RWPE2 (cell line): ENCODE measurements at regions not wholly inside any gene's neighbourhood (a gene's known extent, or its start where the extent isn't known, plus 50 kb on each side); places are given as distances from the start of the nearest gene placed in this dataset.

ENCODE experiments used
- ATAC-seq: fragments of 200-7000 bp; cut with Tn5 transposase; 3 replicates; pipeline ENCODE4 v1.9.1; 2021; ENCODE audit warnings: low read depth
- DNase-seq: peaks from one replicate; pipeline ENCODE4 v3.0.0-alpha.2; 2020; ENCODE audit warnings: low spot score
- H3K27ac ChIP-seq: fragments of 450-650 bp; 2 replicates; pipeline ENCODE4 v1.5.1; 2017; ENCODE audit warnings: mild to moderate bottlenecking; ENCODE audit not compliant: poor library complexity, severe bottlenecking
- H3K27me3 ChIP-seq: fragments of 250-450 bp; sonication (Bioruptor Pico); 2 replicates; pipeline ENCODE4 v1.5.1; 2021; ENCODE audit warnings: mild to moderate bottlenecking, moderate library complexity; ENCODE audit not compliant: insufficient read depth, poor library complexity, severe bottlenecking
- H3K36me3 ChIP-seq: fragments of 250-450 bp; sonication (Bioruptor Pico); 2 replicates; pipeline ENCODE4 v1.5.1; 2020; ENCODE audit warnings: low read depth, mild to moderate bottlenecking, moderate library complexity
- H3K4me1 ChIP-seq: fragments of 250-450 bp; sonication (Bioruptor Pico); 2 replicates; pipeline ENCODE4 v1.5.1; 2021; ENCODE audit warnings: mild to moderate bottlenecking, moderate library complexity; ENCODE audit not compliant: insufficient read depth, poor library complexity, severe bottlenecking
- H3K4me3 ChIP-seq: fragments of 250-450 bp; sonication (Bioruptor Pico); 2 replicates; pipeline ENCODE4 v1.5.1; 2021; ENCODE audit warnings: mild to moderate bottlenecking, moderate library complexity; ENCODE audit not compliant: severe bottlenecking
- H3K9me3 ChIP-seq: fragments of 250-450 bp; sonication (Bioruptor Pico); 2 replicates; pipeline ENCODE4 v1.5.1; 2021; ENCODE audit warnings: mild to moderate bottlenecking, moderate library complexity; ENCODE audit not compliant: severe bottlenecking
- CTCF ChIP-seq: fragments of 450-650 bp; IDR thresholded peaks from one replicate; pipeline ENCODE4 v1.5.1; 2017; ENCODE audit warnings: mild to moderate bottlenecking, moderate library complexity; ENCODE audit not compliant: poor library complexity, severe bottlenecking

GRCh38 chr1:163692266-163692665, 370.5 kb downstream of the NUF2 start:
- H3K4me1 ChIP-seq: no peaks in the 10 kb centered on the region
- TF ChIP-seq CTCF: no peak
- H3K4me3 ChIP-seq: no peak overlapping the region
- no peaks in the 10 kb centered on the region for H3K36me3 ChIP-seq
- H3K27me3 ChIP-seq: no peaks in the 10 kb centered on the region
- ATAC-seq: no peak
- H3K9me3 ChIP-seq: no peaks in the 10 kb centered on the region
- peak; percentile 20 for DNase-seq
- H3K27ac ChIP-seq: no peak overlapping the region

GRCh38 chr1:163697137-163697536, 375.4 kb downstream of the NUF2 start:
- Histone ChIP-seq H3K9me3 (no peaks in the 10 kb centered on the region), H3K27ac (no peak overlapping the region)
- ATAC-seq: no peak

GRCh38 chr1:163701783-163702374, 380.1 kb downstream of the NUF2 start:
- TF ChIP-seq CTCF: no peak
- Histone ChIP-seq H3K36me3 (no peaks in the 10 kb centered on the region), H3K4me3 (no peak overlapping the region), H3K4me1 (peaks cover 5% of the 10 kb centered on the region), H3K27me3 (no peaks in the 10 kb centered on the region), H3K27ac (no peak overlapping the region), H3K9me3 (no peaks in the 10 kb centered on the region)
- DNase-seq (no peak), ATAC-seq (no peak)

More at GRCh38 chr1:163697137-163697536, 375.4 kb downstream of the NUF2 start:
- Histone ChIP-seq H3K4me3 (no peak overlapping the region), H3K4me1 (no peaks in the 10 kb centered on the region), H3K36me3 (no peaks in the 10 kb centered on the region), H3K27me3 (no peaks in the 10 kb centered on the region)
- no peak for TF ChIP-seq CTCF
- no peak for DNase-seq

GRCh38 chr1:163703794-163704193, 382.0 kb downstream of the NUF2 start:
- ATAC-seq (peak; percentile 85), DNase-seq (no peak)

More at GRCh38 chr1:163703794-163704193, 382.0 kb downstream of the NUF2 start:
- TF ChIP-seq CTCF: no peak
- Histone ChIP-seq H3K27me3 (no peaks in the 10 kb centered on the region), H3K27ac (peak overlapping the region; percentile 12), H3K4me3 (no peak overlapping the region), H3K36me3 (no peaks in the 10 kb centered on the region), H3K4me1 (peaks cover 5% of the 10 kb centered on the region), H3K9me3 (no peaks in the 10 kb centered on the region)
